Glomerular endothelial cell (primary cell): ENCODE measurements at regions not wholly inside any gene's neighbourhood (a gene's known extent, or its start where the extent isn't known, plus 50 kb on each side); places are given as distances from the start of the nearest gene placed in this dataset.
A peak's percentile ranks its signal among the peaks of the same experiment; 100 is the strongest.

ENCODE experiments used
- DNase-seq: peaks from one replicate; pipeline ENCODE4 v3.0.0-alpha.2; 2011; ENCODE audit warnings: low read depth, low spot score; ENCODE audit errors: extremely low read depth

DNA sequence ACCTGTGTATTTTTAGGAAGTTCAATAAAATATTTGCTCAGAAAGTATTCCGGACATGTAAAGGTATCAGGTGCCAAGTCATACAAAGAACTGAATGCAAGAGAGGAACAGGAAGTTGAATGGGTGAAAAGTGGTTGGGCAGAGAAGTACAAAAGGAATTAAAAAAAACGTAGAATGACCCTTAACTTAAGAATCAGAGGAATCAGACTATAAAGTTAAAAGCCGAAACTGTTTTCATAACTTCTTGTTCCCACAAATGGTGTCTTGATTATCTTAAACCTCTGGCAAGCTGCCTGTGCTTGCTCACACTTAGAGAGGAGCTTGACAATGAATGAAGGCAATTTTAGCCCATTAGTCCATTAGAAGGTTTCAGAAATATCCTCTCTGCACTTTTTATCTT, 81.6 kb upstream of the HHIP start:
- no peak for DNase-seq

DNA sequence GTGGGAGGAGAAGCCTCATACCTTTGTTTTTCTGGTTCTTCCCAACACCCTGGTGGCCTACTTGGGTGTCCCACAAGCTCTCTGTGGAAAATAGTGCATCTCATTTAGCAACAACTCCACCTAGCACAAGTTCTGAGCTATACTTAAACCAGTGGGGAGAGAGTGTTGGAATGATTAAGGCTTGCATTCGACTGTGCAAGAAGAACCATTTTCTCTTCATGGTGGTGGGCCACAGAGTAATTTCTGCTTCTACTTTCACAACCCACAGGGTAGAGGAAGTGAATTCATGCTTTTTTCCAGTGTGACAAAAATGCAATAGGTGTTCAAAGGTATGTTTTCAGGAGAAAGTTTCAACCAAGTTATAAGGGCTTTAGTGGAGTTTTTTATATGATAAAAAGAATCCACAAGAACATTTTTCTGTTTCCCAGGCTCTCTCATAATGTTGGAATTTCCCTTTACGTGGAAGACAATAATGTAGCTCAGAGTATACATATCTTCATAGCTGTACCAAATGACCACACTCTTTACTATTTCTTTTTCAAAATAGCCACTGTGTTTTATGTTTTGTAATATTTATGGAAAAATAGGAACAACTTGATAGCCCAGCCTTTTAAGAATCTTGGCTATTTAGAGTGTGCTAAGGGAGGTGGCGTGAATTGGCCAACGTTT, 80.3 kb upstream of the HHIP start:
- no peak for DNase-seq

DNA sequence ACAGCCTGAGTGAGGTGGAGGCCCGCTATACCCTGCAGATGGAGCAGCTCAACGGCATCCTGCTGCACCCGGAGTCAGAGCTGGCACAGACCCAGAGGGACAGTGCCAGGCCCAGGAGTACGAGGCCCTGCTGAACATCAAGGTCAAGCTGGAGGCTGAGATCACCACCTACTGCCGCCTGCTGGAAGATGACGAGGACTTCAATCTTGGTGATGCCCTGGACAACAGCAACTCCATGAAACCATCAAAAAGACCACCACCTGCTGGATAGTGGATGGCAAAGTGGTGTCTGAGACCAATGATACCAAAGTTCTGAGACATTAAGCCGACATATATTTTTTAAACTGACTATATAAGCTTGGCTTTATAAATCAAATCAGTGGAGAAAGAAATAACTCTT, 73.3 kb upstream of the HHIP start:
- DNase-seq: no peak

DNA sequence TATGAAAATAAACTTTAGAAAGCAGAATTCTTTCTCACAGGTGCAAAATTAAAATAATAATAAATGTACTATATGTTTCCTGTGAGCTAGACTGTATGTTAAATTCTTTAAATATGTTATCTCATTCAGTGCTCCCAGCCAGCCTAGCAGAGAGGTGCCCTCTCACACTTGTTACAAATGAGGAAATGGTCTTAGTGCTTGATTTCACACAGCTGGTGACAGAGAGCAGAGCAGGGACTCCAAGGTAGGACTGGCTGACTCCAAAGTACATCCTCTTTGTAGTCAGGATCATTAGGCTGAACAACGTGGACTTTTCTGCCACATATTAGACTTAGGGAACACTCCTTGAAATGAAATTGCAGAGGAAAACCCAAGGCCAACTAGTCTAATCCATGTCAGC, 72.0 kb upstream of the HHIP start:
- DNase-seq: no peak

DNA sequence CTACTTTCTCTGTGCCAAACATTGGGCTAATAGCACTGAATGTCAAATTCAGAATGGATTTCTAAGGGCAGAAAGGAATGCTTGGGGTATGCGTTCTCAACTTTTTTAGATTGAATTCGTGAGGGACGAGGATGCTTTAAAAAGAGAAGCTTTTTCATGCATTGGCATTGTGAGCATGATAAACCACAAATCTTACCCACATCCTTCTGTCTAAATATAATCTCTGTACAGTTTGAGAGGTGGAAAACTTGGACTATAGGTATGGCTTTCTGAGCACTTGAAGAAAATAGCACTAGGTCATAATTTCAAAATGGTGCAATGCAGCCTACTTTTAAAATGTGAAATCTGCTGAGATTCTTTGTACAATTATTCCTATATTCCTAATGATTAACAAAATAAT, 71.4 kb upstream of the HHIP start:
- DNase-seq: no peak

DNA sequence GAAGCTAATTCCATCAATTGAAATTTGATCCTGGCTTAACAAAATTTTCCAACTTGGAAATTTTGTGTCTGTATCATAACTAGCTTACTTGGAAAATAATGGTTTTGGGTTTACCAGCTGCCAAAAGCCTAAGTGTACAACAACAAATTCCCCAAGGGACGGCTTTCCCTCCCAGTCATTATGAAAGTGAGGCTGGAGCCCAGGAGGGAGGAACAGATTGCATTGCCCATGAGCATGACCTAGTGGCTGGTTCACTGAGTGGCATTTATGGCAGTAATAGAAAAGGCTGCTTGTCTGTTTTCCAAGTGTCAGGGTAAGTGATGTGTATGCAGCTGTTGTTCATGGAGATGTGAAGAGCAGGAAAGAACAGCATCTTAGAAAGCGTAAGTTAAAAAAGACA, 70.8 kb upstream of the HHIP start:
- DNase-seq: no peak

DNA sequence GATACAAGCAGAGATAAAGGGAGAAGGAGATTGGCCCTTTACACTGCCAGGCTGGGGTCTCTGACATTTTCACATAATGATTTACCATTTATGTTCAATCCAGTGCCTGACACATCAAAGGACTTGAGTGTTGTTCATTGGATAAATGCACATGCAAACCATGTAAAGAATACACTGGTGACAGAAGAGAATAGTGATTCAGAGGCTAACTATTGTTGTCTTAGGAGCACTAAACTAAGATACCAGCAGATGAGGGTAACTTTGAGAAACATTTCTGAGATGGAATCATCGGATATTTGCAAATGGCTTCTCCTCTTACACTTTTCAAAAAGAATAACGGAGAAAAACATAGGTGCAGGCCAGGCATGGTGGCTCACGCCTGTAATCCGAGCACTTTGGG, 67.3 kb upstream of the HHIP start:
- no peak for DNase-seq

DNA sequence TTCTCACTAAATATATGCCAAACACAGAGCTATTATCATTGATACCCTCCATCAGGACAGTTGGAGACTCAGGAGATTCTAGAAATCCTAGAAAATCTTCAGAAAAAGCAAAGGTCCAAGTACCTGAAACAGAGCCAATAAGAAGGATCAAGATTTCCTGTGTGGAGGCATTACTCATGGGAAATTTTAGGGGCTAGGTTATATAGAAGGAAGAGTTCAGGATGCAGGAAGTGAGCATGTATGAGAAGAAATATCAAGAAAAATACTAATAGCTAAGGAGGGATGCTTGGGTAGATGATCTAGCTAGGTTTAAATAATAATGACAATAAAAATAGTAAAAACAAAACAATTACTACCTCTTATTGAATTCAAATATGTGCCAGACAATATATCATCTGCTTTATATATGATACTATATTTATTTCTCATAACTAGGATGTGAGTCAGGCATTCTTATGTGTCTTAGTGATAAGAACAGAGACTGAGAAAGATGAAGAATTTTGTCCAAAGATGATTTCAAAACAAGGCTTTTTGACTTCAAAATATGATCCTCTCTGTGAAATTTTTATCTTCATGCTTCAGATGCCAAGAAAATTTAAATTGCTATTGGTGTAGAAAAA, 66.4 kb upstream of the HHIP start:
- peak; percentile 75 for DNase-seq

DNA sequence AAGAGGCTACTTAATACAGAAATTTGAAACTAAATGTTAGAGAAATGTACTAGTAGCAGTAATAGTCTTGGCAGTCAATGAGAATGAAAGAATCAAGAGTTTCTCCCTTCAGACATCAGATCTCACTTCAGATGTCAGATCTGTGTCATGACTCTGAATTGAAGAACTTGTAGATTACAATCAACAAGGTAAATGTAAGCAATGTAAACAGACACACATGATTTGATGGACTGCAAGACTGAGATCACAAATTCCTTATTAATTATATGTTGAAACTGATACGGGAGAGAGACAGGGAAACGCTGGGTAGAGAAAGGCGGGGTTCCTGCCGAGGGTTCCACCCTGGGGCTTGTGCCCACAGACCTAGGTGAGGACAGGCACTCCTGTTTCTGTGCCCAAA, 65.5 kb upstream of the HHIP start:
- no peak for DNase-seq

DNA sequence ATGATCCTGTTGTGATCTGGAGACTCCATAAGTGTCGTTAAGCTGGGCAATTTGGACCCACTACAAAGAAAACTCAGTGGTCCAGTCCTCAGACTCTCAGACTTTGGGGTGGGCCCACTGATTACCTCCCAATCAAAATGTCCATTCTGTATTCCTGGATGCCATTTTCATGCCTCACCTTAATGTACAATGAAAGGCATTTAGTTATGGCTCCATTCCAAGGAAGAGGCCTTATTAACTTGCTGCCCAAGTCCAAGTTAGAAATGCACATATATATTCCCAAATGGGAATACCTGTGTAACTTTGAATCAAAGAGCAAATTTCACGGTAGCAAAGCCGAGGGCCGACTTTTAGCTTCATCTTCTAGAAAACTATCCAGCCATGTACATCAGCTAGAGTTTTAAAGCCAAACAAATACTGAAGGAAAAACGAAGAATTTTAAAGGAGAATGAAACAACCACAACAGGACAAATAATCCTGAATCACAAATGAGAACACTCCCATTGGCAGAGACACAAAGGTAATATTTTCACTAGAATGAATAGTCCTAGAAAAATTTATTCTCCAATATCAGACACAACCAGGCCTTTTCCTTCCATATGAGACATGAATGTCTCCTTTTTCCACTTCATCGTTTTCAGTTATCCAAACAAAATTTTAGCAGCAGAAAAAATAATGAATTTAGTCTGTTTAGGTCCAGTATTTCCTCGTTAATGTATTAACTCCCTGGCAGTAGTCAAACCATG, 63.7 kb upstream of the HHIP start:
- DNase-seq: no peak

DNA sequence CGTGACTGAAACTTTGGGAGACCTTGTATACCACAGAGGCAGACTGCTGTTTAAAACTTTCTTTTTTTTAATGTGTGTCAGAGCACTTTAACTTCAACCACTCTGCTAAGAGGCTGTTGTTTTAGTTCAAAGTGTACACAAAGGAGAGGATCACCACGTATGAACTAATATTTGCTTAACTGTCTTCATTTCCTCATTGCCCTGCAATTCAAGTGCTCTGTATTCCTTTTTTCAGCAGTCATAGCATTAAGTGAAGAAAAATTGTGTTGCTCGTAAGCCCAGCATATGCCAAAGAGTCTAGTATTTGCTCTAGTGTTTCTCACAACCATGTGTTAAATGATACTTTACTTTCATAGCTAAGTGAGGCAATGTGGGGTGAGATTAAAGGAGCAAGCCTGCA, 63.0 kb upstream of the HHIP start:
- DNase-seq: no peak

DNA sequence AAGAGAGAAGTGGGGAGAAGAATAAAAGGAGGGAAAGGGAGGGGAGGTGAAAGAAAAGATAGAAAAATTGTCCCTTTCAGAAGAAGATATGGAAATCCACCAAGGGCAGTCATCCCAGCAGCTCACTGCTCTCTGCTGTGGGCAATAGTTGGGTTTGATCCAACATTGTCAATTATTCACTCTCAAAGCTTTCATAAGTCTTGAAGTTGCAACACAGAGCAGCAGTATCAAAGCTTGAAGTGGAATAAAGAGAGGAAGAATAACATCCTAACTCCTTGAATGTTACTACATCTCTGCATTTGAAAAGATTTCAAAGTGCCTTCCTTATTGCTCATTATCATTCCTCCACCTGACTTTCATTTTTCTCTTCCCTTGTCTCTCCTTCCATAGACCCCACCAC, 62.3 kb upstream of the HHIP start:
- no peak for DNase-seq

DNA sequence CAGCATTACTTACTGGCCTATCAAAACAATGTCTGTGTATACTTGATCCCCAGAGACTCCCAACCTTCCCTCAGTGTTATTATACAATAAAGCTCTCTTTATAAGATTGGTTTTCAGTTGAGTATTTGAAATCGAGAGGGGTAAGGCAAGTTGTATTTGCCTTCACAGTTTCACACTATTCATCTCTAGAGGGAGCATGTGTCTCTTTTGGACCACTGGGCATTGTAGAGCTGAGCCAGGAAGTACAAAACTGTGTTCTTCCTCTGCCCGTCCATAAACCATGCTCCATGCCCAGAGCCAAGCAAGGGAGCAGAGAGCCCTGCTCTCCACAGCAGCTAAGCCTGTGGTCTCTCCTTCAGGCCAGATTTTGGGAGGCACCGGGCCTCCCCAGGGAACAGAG, 61.5 kb upstream of the HHIP start:
- no peak for DNase-seq

DNA sequence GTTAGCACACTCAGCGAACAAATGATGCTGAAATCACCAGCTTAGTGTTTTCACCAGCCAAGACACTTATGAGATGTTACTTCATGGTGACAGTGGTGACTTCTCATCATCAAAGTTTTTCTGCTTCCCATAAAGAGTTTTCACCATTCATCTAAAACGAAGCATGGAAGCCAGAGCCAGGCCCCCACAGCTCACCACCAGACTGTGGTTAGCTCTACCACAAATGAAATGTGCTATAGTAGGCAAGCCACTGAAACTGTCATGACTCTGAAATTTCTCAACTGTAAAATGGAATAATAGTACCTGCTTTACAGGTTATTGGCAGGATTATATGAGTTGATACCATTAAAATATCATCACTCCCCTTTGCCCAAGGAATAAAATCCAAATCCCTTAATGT, 56.4 kb upstream of the HHIP start:
- no peak for DNase-seq

DNA sequence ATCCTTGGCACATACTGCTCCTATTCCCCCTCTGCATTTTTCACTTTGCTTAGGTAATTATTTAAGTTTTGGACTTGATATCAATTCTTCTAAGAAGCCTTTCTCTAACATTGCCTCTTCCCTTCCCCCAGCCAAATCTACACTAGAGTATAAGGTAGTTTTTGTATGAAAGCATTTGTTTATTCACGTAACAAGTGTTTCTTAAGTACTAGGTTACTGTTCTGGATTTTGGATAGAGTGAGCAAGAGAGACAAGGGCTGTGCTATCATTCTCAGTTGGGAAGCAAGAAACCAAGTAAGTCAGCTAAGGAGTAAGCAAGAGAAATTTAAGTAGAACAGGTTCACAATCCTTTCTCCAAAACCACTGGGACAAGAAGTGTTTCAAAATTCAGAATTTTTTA, 55.9 kb upstream of the HHIP start:
- DNase-seq: no peak

DNA sequence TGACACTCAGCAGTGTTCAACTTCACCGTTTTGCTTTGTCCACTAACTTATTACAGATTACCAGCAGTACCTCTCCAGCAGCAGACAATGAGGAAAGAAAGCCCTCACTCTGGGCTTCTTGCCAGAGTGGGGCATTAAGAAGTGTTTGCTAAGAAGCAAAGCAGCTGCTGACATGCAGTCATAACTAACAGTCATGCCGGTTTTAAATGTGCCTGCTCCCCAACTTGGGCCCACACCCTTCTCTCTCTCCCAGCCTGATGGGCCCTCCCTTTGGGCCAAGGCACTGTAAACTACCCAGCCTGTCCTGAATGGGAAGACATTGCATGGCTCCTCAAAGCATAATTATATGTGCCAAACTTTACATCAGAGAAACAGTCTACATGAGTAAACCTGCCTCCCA, 54.6 kb upstream of the HHIP start:
- no peak for DNase-seq

DNA sequence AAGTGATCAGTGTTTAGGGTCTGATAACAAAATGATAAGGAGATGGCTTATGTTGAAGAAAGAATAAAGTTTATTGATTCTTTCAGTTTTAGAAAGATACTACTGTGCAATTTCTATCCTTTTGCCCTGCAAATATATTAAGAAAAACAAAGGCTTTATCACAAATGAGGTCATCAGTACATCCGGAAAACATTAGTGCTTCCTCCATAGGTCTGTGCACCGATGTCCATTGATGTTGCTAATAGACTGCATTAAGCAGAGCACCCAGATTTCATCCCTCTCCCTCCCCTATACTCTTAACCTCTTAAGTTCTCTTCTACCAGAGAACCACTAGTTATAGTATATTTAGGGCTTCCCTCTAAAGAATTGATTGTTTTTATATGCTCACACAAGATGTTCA, 53.7 kb upstream of the HHIP start:
- no peak for DNase-seq

DNA sequence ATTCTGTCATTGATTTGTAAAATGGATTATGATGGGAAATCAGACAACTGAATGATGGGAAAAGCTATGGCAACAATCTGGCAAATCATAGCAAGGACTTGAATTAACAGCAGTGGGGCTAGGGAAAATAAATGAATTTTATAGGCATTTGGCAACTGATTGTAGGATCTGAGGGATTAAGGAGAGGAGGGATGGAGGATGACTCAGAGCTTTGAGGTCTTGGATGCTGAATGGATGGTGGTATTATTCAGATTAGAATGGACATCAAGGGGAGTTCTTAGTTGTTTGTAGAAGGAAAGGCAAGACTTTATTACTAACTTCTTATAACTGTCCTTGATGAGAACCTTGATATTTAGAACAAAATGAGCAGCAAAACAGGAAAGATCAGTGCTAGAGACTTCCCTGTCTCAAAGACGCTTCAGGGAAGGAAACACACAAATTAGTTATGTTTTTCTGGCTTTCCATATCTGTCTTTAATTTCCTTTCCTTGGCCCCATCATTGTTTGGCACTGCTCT, 51.4 kb upstream of the HHIP start:
- no peak for DNase-seq

DNA sequence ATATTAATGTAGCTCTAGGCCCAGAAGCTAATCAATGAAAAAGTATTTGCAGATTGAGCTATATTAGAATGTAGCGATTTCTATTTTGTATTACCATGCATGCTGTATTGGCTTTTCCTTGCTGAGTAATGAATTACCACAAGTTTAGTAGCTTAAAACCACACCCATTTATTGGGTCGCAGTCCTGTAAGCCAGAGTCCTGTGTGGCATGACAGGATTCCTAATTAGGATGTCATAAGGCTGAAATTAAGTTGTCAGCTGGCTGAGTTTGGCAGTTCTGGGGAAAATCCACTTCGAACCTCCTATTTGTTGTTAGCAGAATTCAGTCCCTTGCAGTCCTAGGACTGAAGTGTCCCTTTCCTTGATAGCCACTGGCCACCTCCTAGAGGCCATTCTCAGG, 50.3 kb upstream of the HHIP start:
- DNase-seq: no peak
